ENCODE measurements at regions not wholly inside any gene's neighbourhood (a gene's known extent, or its start where the extent isn't known, plus 50 kb on each side); places are given as distances from the start of the nearest gene placed in this dataset.

- peak; percentile 32 for DNase-seq
These were observed 120.2 kb upstream of the GK2 start for GRCh38 chr4:79528241-79528706.

- no peak for DNase-seq
These were observed 118.9 kb upstream of the GK2 start for GRCh38 chr4:79526641-79527565.

- no peak for DNase-seq
These were observed 108.1 kb upstream of the GK2 start for GRCh38 chr4:79516114-79516513.

- peak; percentile 60 for DNase-seq
These were observed 106.7 kb upstream of the GK2 start for GRCh38 chr4:79514621-79515329.

GRCh38 chr4:79513576-79513975 lies 105.5 kb upstream of the GK2 start:
- no peak for DNase-seq

GRCh38 chr4:79512363-79512762 lies 104.3 kb upstream of the GK2 start:
- no peak for DNase-seq

- no peak for DNase-seq
These were observed 94.1 kb upstream of the GK2 start for GRCh38 chr4:79502081-79502480.

GRCh38 chr4:79498282-79498681 lies 90.3 kb upstream of the GK2 start:
- DNase-seq = peak; percentile 43

GRCh38 chr4:79497001-79497400 lies 89.0 kb upstream of the GK2 start:
- DNase-seq = no peak

GRCh38 chr4:79495447-79495846 lies 87.4 kb upstream of the GK2 start:
- no peak for DNase-seq

GRCh38 chr4:79492148-79492547 lies 84.1 kb upstream of the GK2 start:
- DNase-seq = no peak

GRCh38 chr4:79489506-79489905 lies 81.5 kb upstream of the GK2 start:
- DNase-seq = no peak

- no peak for DNase-seq
These were observed 68.2 kb upstream of the GK2 start for GRCh38 chr4:79476196-79476595.

GRCh38 chr4:79473439-79473724 lies 65.4 kb upstream of the GK2 start:
- no peak for DNase-seq

GRCh38 chr4:79472693-79473438 lies 64.8 kb upstream of the GK2 start:
- DNase-seq = no peak

GRCh38 chr4:79472036-79472435 lies 64.0 kb upstream of the GK2 start:
- DNase-seq = no peak

GRCh38 chr4:79471309-79471708 lies 63.3 kb upstream of the GK2 start:
- DNase-seq = no peak

- no peak for DNase-seq
These were observed 59.4 kb upstream of the GK2 start for GRCh38 chr4:79467246-79467932.

- DNase-seq = no peak
These were observed 58.6 kb upstream of the GK2 start for GRCh38 chr4:79466621-79467020.
